OCI-LY7 (cell line): ENCODE measurements at regions not wholly inside any gene's neighbourhood (a gene's known extent, or its start where the extent isn't known, plus 50 kb on each side); places are given as distances from the start of the nearest gene placed in this dataset.

Experiments
- BruUV-seq: library from RNA; stranded (reverse); fragments of 400-500 nt; replicated peaks from 2 replicates; lab custom pipeline; 2021; lab: Mats Ljungman, UMichigan
- CTCF ChIA-PET: fragments of 300-600 bp; sonication (Branson Sonifier 250); formaldehyde crosslinking; loops from one replicate; lab custom pipeline; 2022; ENCODE audit warnings: antibody characterized with exemption; ENCODE audit not compliant: unreplicated experiment; lab: Charles Lee
- POLR2A ChIA-PET: fragments of 300-600 bp; sonication (Branson Sonifier 250); formaldehyde crosslinking; loops from one replicate; lab custom pipeline; 2022; ENCODE audit warnings: antibody characterized with exemption; lab: Charles Lee
- DNase-seq: peaks from one replicate; pipeline ENCODE4 v3.0.0-alpha.2; 2015; ENCODE audit warnings: low spot score
- H2AFZ ChIP-seq: fragments of 200-600 bp; sonication (generic), shearing (Covaris generic); 2 replicates; pipeline ENCODE4 v1.6.1; 2014; ENCODE audit warnings: mild to moderate bottlenecking, antibody characterized with exemption, low read length, moderate library complexity
- H3K27ac ChIP-seq: fragments of 200-600 bp; sonication (generic); 2 replicates; pipeline ENCODE4 v1.5.1; 2014; ENCODE audit warnings: mixed run types, low read depth, mild to moderate bottlenecking, moderate library complexity, low read length, inconsistent platforms; ENCODE audit not compliant: poor library complexity, severe bottlenecking
- H3K36me3 ChIP-seq: fragments of 200-600 bp; sonication (generic); 2 replicates; pipeline ENCODE4 v1.6.1; 2014; ENCODE audit warnings: mild to moderate bottlenecking, antibody characterized with exemption, low read length, moderate library complexity, mixed read lengths; ENCODE audit not compliant: insufficient read depth
- H3K4me1 ChIP-seq: fragments of 200-600 bp; sonication (generic); 2 replicates; pipeline ENCODE4 v1.5.1; 2014; ENCODE audit warnings: mild to moderate bottlenecking, low read length; ENCODE audit not compliant: insufficient read depth, poor library complexity, severe bottlenecking
- H3K4me2 ChIP-seq: fragments of 200-600 bp; sonication (generic); 2 replicates; pipeline ENCODE4 v1.6.1; 2014; ENCODE audit warnings: mild to moderate bottlenecking, low read length
- H3K4me3 ChIP-seq: fragments of 200-600 bp; sonication (generic); 2 replicates; pipeline ENCODE4 v1.5.1; 2014; ENCODE audit warnings: mild to moderate bottlenecking, low read depth, low read length; ENCODE audit not compliant: poor library complexity, severe bottlenecking
- H3K79me2 ChIP-seq: fragments of 200-600 bp; sonication (generic); 2 replicates; pipeline ENCODE4 v1.6.1; 2016; ENCODE audit warnings: low read depth, mild to moderate bottlenecking, low read length, moderate library complexity, mixed read lengths; ENCODE audit not compliant: insufficient read depth
- H3K9me2 ChIP-seq: fragments of 200-600 bp; sonication (generic); 2 replicates; pipeline ENCODE4 v1.6.1; 2016; ENCODE audit warnings: mild to moderate bottlenecking, low read length, mixed read lengths; ENCODE audit not compliant: insufficient read depth
- H3K9me3 ChIP-seq: fragments of 200-600 bp; sonication (generic); 2 replicates; pipeline ENCODE4 v1.6.1; 2014; ENCODE audit warnings: mild to moderate bottlenecking, mixed run types, low read length, mixed read lengths
- H4K20me1 ChIP-seq: fragments of 200-600 bp; sonication (generic); 2 replicates; pipeline ENCODE4 v1.6.1; 2014; ENCODE audit warnings: mild to moderate bottlenecking, antibody characterized with exemption, low read length, moderate library complexity, mixed read lengths; ENCODE audit not compliant: insufficient read depth
- EZH2phosphoT487 ChIP-seq: fragments of 200-600 bp; sonication (generic); IDR thresholded peaks from 2 replicates; pipeline ENCODE4 v1.6.1; 2018; ENCODE audit warnings: low read depth, borderline replicate concordance, mild to moderate bottlenecking, mixed run types, antibody characterized with exemption, low read length, moderate library complexity, mixed read lengths
- intact Hi-C: fragments of 100-400 bp; cut with micrococcal nuclease; formaldehyde crosslinking; loops from one replicate; pipeline ENCODE4 v1.10.0; 2022; ENCODE audit not compliant: unreplicated experiment
- TF ChIP-seq, protein P1 (sequence below): fragments of 200-600 bp; sonication (generic); conservative IDR thresholded peaks from 2 replicates; pipeline ENCODE4 v1.5.1; 2014; ENCODE audit warnings: mild to moderate bottlenecking, antibody characterized with exemption, low read length, moderate library complexity, mixed read lengths

DNA sequence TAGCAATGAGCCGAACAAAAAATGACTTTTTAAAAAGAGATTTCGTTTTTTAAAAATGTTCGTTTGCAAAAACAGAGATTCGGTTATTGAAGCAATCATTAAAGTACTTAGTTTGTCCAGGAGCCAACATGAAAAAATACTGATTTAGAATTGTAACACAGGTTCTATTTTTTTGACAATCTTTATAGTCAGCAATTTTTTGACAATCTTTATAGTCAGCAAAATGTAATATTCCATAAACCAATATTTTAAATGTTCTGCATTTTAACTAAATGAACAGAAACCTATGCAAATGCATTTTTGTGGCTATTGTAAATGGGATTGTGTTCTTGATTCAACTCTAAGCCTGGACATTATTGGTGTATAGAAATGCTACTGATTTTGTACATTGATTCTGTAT lies 161.8 kb downstream of the DSEL start:
- no TSS peak for BruUV-seq
- Histone ChIP-seq H3K27ac (no peak overlapping the region), H3K4me1 (no peaks in the 10 kb centered on the region), H3K79me2 (no peaks in the 10 kb centered on the region), H3K4me2 (no peak overlapping the region), H3K9me2 (no peaks in the 10 kb centered on the region), H3K36me3 (no peaks in the 10 kb centered on the region), H4K20me1 (no peaks in the 10 kb centered on the region), H2AFZ (no peak overlapping the region), H3K9me3 (no peaks in the 10 kb centered on the region), H3K4me3 (no peak overlapping the region)
- intact Hi-C loops: no loop called here
- no peak for DNase-seq
- ChIA-PET POLR2A (no interaction called here), CTCF (no interaction called here)
- TF ChIP-seq, protein P1, sequence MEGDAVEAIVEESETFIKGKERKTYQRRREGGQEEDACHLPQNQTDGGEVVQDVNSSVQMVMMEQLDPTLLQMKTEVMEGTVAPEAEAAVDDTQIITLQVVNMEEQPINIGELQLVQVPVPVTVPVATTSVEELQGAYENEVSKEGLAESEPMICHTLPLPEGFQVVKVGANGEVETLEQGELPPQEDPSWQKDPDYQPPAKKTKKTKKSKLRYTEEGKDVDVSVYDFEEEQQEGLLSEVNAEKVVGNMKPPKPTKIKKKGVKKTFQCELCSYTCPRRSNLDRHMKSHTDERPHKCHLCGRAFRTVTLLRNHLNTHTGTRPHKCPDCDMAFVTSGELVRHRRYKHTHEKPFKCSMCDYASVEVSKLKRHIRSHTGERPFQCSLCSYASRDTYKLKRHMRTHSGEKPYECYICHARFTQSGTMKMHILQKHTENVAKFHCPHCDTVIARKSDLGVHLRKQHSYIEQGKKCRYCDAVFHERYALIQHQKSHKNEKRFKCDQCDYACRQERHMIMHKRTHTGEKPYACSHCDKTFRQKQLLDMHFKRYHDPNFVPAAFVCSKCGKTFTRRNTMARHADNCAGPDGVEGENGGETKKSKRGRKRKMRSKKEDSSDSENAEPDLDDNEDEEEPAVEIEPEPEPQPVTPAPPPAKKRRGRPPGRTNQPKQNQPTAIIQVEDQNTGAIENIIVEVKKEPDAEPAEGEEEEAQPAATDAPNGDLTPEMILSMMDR: no peak
- no peak for TF ChIP-seq EZH2phosphoT487

DNA sequence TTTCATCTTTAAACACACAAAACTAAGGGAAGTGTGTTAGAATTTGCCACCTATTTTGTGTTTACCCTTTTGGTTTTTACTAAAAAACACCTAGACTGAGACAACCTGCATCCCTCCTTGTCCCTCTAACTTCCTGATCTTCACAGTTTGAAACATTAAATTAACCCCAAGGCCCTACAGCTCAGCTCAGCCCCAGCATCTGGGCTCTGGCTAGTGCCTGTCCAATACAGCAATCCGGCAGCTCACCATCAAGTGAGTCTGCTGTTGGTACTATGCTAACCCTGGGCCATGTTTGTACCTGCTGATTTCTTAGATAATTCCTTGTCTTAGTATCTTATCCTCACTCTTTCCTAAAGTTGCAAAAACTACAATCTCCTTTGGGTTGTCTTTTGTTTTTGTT lies 162.4 kb downstream of the DSEL start:
- Histone ChIP-seq H3K36me3 (no peaks in the 10 kb centered on the region), H4K20me1 (no peaks in the 10 kb centered on the region), H3K9me3 (no peaks in the 10 kb centered on the region), H3K9me2 (no peaks in the 10 kb centered on the region), H3K79me2 (no peaks in the 10 kb centered on the region), H3K4me1 (no peaks in the 10 kb centered on the region), H3K4me2 (no peak overlapping the region), H3K27ac (no peak overlapping the region), H2AFZ (no peak overlapping the region), H3K4me3 (no peak overlapping the region)
- intact Hi-C loops: no loop called here
- ChIA-PET CTCF (no interaction called here), POLR2A (no interaction called here)
- TF ChIP-seq, protein P1: no peak
- TF ChIP-seq EZH2phosphoT487: no peak
- no peak for DNase-seq
- BruUV-seq: no TSS peak

DNA sequence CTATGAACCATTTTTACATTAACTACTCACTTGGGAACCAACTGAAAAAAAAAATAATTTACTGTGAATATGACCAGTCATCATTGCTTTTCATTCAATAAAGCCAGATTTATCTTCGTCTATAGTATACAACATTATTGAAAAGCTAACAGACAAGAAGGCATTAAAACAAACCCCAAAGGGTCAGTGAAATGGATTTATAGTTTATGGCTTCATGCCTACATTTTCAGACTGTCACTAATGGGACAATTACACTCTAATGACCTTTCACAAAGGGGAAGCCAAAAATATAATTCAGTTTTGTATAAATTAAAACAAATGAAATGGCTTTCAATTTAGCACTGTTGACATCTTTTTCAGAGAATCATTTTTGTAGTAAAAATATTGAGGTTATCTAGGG lies 169.1 kb downstream of the DSEL start:
- Histone ChIP-seq H3K36me3 (no peaks in the 10 kb centered on the region), H4K20me1 (no peaks in the 10 kb centered on the region), H3K27ac (no peak overlapping the region), H3K9me3 (no peaks in the 10 kb centered on the region), H3K9me2 (no peaks in the 10 kb centered on the region), H3K4me2 (no peak overlapping the region), H3K4me3 (no peak overlapping the region), H2AFZ (no peak overlapping the region), H3K79me2 (no peaks in the 10 kb centered on the region), H3K4me1 (no peaks in the 10 kb centered on the region)
- ChIA-PET CTCF (no interaction called here), POLR2A (no interaction called here)
- DNase-seq: no peak
- no TSS peak for BruUV-seq
- TF ChIP-seq, protein P1: no peak
- TF ChIP-seq EZH2phosphoT487: no peak
- intact Hi-C loops: no loop called here
